GM12878 (cell line): ENCODE measurements at regions not wholly inside any gene's neighbourhood (a gene's known extent, or its start where the extent isn't known, plus 50 kb on each side); places are given as distances from the start of the nearest gene placed in this dataset.

ENCODE experiments used
- ATAC-seq: fragments of 200-7000 bp; cut with Tn5 transposase; 3 replicates; pipeline ENCODE4 v1.9.1; 2020; ENCODE audit warnings: mild to moderate bottlenecking, moderate library complexity
- BruUV-seq: library from RNA; stranded (reverse); fragments of 400-500 nt; replicated peaks from 2 replicates; lab custom pipeline; 2021; lab: Mats Ljungman, UMichigan
- CTCF ChIA-PET: fragments of 300-600 bp; sonication (Branson Sonifier 250); formaldehyde crosslinking; extraction: SDS; loops from one replicate; lab custom pipeline; 2021; ENCODE audit warnings: inconsistent platforms; lab: Yijun Ruan, JAX
- POLR2A ChIA-PET: fragments of 350-600 bp; formaldehyde crosslinking; extraction: SDS; loops from one replicate; lab custom pipeline; 2021; ENCODE audit warnings: inconsistent platforms; lab: Charles Lee
- RAD21 ChIA-PET: fragments of 300-600 bp; sonication (Branson Sonifier 250); formaldehyde crosslinking; loops from one replicate; lab custom pipeline; 2023; ENCODE audit warnings: antibody characterized with exemption; ENCODE audit not compliant: unreplicated experiment; lab: Charles Lee
- SMC1A ChIA-PET: fragments of 300-600 bp; sonication (Branson Sonifier 250); formaldehyde crosslinking; loops from one replicate; lab custom pipeline; 2023; ENCODE audit not compliant: unreplicated experiment, uncharacterized antibody; lab: Charles Lee
- DNase-seq: peaks from one replicate; pipeline ENCODE4 v3.0.0-alpha.2; 2011; ENCODE audit warnings: low read depth, low spot score
- FAIRE-seq: peaks from 3 replicates; lab custom pipeline; 2011; peaks lifted over from hg19 to GRCh38; lab: Jason Lieb, UNC
- H2AFZ ChIP-seq: 2 replicates; pipeline ENCODE4 v1.6.0; 2011; ENCODE audit warnings: low read depth, low read length, control low read depth; ENCODE audit not compliant: control insufficient read depth
- H3K27ac ChIP-seq: 2 replicates; pipeline ENCODE4 v1.5.1; 2011; ENCODE audit warnings: control low read depth; ENCODE audit not compliant: control insufficient read depth, insufficient read depth
- H3K27me3 ChIP-seq, 2 experiments: replicated peaks in 1 of 2; 2 replicates each; pipeline versions ENCODE4 v1.6.0 to v1.6.1; 2011; ENCODE audit warnings: low read length in 1 of 2; ENCODE audit not compliant: control insufficient read depth in 2 of 2, insufficient read depth in 2 of 2
- H3K36me3 ChIP-seq, 2 experiments: 2 replicates each; pipeline ENCODE4 v1.5.1; 2011; ENCODE audit warnings: low read length in 1 of 2; ENCODE audit not compliant: control insufficient read depth in 2 of 2, insufficient read depth in 2 of 2
- H3K4me1 ChIP-seq: 2 replicates; pipeline ENCODE4 v1.6.1; 2011; ENCODE audit warnings: mild to moderate bottlenecking, low read length, moderate library complexity, mixed read lengths; ENCODE audit not compliant: control insufficient read depth, insufficient read depth
- H3K4me2 ChIP-seq: 2 replicates; pipeline ENCODE4 v1.6.0; 2011; ENCODE audit warnings: control low read depth; ENCODE audit not compliant: control insufficient read depth, insufficient read depth
- H3K4me3 ChIP-seq: fragments of 200-600 bp; sonication (generic); 2 replicates; pipeline ENCODE4 v1.5.1; 2016
- H3K79me2 ChIP-seq: 2 replicates; pipeline ENCODE4 v1.6.0; 2011; ENCODE audit warnings: low read length; ENCODE audit not compliant: control insufficient read depth, insufficient read depth
- H3K9ac ChIP-seq: 2 replicates; pipeline ENCODE4 v1.8.0; 2011; ENCODE audit warnings: low read length, control low read depth, mixed read lengths; ENCODE audit not compliant: control insufficient read depth, insufficient read depth
- H3K9me3 ChIP-seq: replicated peaks from 3 replicates; pipeline ENCODE4 v1.5.1; 2011; ENCODE audit warnings: mild to moderate bottlenecking, low read length; ENCODE audit not compliant: control insufficient read depth, insufficient read depth
- H4K20me1 ChIP-seq: 2 replicates; pipeline ENCODE4 v1.6.0; 2011; ENCODE audit not compliant: control insufficient read depth, insufficient read depth
- CBFB ChIP-seq: IDR thresholded peaks from 2 replicates; pipeline ENCODE4 v1.6.1; 2016; ENCODE audit warnings: antibody characterized with exemption, low read depth
- CTCF ChIP-seq, 3 experiments: IDR thresholded peaks in 2 of 3; conservative IDR thresholded peaks in 1 of 3; 2 replicates each; pipeline ENCODE4 v1.5.1; 2011; ENCODE audit warnings: low read depth in 3 of 3, low read length in 3 of 3, mild to moderate bottlenecking in 3 of 3, control low read depth in 2 of 3, moderate library complexity in 2 of 3, inconsistent platforms in 1 of 3, mixed read lengths in 1 of 3; ENCODE audit not compliant: control insufficient read depth in 2 of 3, insufficient read depth in 1 of 3; ENCODE audit errors: extremely low read depth in 1 of 3
- E4F1 ChIP-seq: fragments of 450-650 bp; IDR thresholded peaks from 2 replicates; pipeline ENCODE4 v1.6.1; 2018; ENCODE audit warnings: borderline replicate concordance, mild to moderate bottlenecking; ENCODE audit not compliant: partially characterized antibody
- HDAC2 ChIP-seq: fragments of 200-600 bp; sonication (generic); IDR thresholded peaks from 2 replicates; pipeline ENCODE4 v1.6.1; 2017
- IKZF1 ChIP-seq: fragments of 450-650 bp; conservative IDR thresholded peaks from 2 replicates; pipeline ENCODE4 v1.6.1; 2017; ENCODE audit warnings: antibody characterized with exemption, mild to moderate bottlenecking
- KLF5 ChIP-seq: fragments of 450-650 bp; IDR thresholded peaks from 2 replicates; pipeline ENCODE4 v1.6.1; 2014; ENCODE audit warnings: mild to moderate bottlenecking; ENCODE audit not compliant: partially characterized antibody
- MAX ChIP-seq: IDR thresholded peaks from 2 replicates; pipeline ENCODE4 v1.6.1; 2012; ENCODE audit warnings: low read depth, low read length, improper control_type of control experiment
- MTA3 ChIP-seq: IDR thresholded peaks from 2 replicates; pipeline ENCODE4 v1.6.1; 2012; ENCODE audit warnings: low read length, inconsistent platforms, borderline replicate concordance
- NR2C1 ChIP-seq: fragments of 450-650 bp; IDR thresholded peaks from 2 replicates; pipeline ENCODE4 v1.6.1; 2017; ENCODE audit warnings: antibody characterized with exemption, mild to moderate bottlenecking, moderate library complexity
- POLR2AphosphoS2 ChIP-seq: IDR thresholded peaks from 2 replicates; pipeline ENCODE4 v1.6.1; 2011; ENCODE audit warnings: low read depth, mild to moderate bottlenecking, low read length, improper control_type of control experiment, moderate library complexity
- POLR2AphosphoS5 ChIP-seq: IDR thresholded peaks from 2 replicates; pipeline ENCODE4 v1.6.1; 2011; ENCODE audit warnings: mild to moderate bottlenecking, low read length, inconsistent platforms
- POU2F2 ChIP-seq: IDR thresholded peaks from 3 replicates; pipeline ENCODE4 v1.6.1; 2011; ENCODE audit warnings: low read depth, mild to moderate bottlenecking, low read length, borderline replicate concordance
- RAD51 ChIP-seq: fragments of 450-650 bp; IDR thresholded peaks from 2 replicates; pipeline ENCODE4 v1.6.1; 2016; ENCODE audit warnings: moderate library complexity, mild to moderate bottlenecking, inconsistent platforms
- RELB ChIP-seq: fragments of 450-650 bp; IDR thresholded peaks from 2 replicates; pipeline ENCODE4 v1.6.1; 2017; ENCODE audit warnings: low read depth, mild to moderate bottlenecking, moderate library complexity
- SIN3A ChIP-seq: IDR thresholded peaks from 2 replicates; pipeline ENCODE4 v1.6.1; 2012; ENCODE audit warnings: low read depth, low read length, improper control_type of control experiment
- ZNF592 ChIP-seq: fragments of 450-650 bp; IDR thresholded peaks from 2 replicates; pipeline ENCODE4 v1.6.1; 2017; ENCODE audit warnings: mild to moderate bottlenecking, moderate library complexity
- WGBS: methylation state at CpG from one replicate; pipeline ENCODE4 v1.1.6; 2016; ENCODE audit warnings: low lambda C conversion rate; ENCODE audit not compliant: insufficient replicate concordance, insufficient coverage; ENCODE audit errors: missing lambda C conversion rate; 5-methylcytosine and 5-hydroxymethylcytosine counted together
- in situ Hi-C: fragments of 300-500 bp; cut with MboI; formaldehyde crosslinking; loops from 9 replicates; pipeline ENCODE4 v1.14.3; 2018; ENCODE audit warnings: mixed read lengths
- intact Hi-C: fragments of 100-400 bp; cut with micrococcal nuclease; formaldehyde crosslinking; loops from one replicate; pipeline ENCODE4 v1.14.2; 2022; ENCODE audit not compliant: unreplicated experiment

DNA sequence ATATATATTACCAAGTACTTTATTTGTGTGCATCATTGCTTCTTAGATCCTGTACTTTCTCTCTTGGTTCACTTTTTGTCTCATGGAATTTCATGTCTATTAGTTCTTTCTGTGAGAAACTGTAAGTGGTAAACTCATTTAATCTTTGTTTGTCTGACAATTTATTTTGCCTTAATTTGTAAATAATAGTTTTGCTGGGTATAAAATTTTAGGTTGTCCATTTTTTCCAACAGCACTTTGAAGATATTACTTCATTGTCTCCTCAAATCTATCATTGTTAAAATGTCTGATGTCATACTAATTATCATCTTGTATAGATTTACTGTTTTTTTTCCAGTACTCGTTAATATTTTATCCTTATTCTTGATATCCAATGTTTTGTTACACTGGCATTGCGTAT is 205.2 kb upstream of the CDYL start:
- FAIRE-seq: no peak
- no TSS peak for BruUV-seq
- H3K27ac ChIP-seq: no peak overlapping the region
- no peaks in the 10 kb centered on the region for H3K27me3 ChIP-seq
- intact Hi-C loops (no loop called here), in situ Hi-C loops (no loop called here)
- H2AFZ ChIP-seq: no peak overlapping the region
- RAD21 ChIA-PET: no interaction called here
- SMC1A ChIA-PET: no interaction called here
- ATAC-seq: no peak
- no peaks in the 10 kb centered on the region for H3K79me2 ChIP-seq
- no peaks in the 10 kb centered on the region; the same call in 1 of the 3 replicates for H3K9me3 ChIP-seq
- H4K20me1 ChIP-seq: no peaks in the 10 kb centered on the region
- H3K4me3 ChIP-seq: no peak overlapping the region
- H3K36me3 ChIP-seq: no peaks in the 10 kb centered on the region
- WGBS: 4% methylated on average over 2 of the region's 2 CpGs
- CTCF ChIA-PET: no interaction called here
- POLR2A ChIA-PET: no interaction called here
- DNase-seq: no peak
- no peak overlapping the region for H3K4me2 ChIP-seq
- H3K9ac ChIP-seq: no peak overlapping the region
- H3K4me1 ChIP-seq: no peaks in the 10 kb centered on the region
- TF ChIP-seq RELB: no peak
- no peak for TF ChIP-seq POU2F2
- no peak for TF ChIP-seq CTCF (IDR thresholded peaks at IDR 0.05 in 2 of 3, conservative IDR thresholded peaks at IDR 0.05 in 1 of 3; ENCODE audit: control insufficient read depth in 2 of 3, extremely low read depth in 1 of 3, insufficient read depth in 1 of 3, low read depth in 3 of 3, low read length in 3 of 3)
- no peak for TF ChIP-seq MAX
- TF ChIP-seq HDAC2: no peak
- no peak for TF ChIP-seq ZNF592
- no peak for TF ChIP-seq CBFB
- TF ChIP-seq MTA3: no peak
- no peak for TF ChIP-seq POLR2AphosphoS5
- TF ChIP-seq POLR2AphosphoS2: no peak
- TF ChIP-seq E4F1: no peak
- no peak for TF ChIP-seq IKZF1
- no peak for TF ChIP-seq SIN3A
- no peak for TF ChIP-seq NR2C1
- TF ChIP-seq RAD51: no peak
- TF ChIP-seq KLF5: no peak
